GM11168 (cell line): ENCODE measurements at regions not wholly inside any gene's neighbourhood (a gene's known extent, or its start where the extent isn't known, plus 50 kb on each side); places are given as distances from the start of the nearest gene placed in this dataset.
"Not testable (repeated sequence)": the region's sequence is repeated elsewhere in the genome, so short reads cannot be mapped to it uniquely, and the experiment has no call there.

Experiments
- in situ Hi-C: fragments of 300-500 bp; cut with MboI; formaldehyde crosslinking; loops from one replicate; pipeline ENCODE4 v1.12.0; 2022; ENCODE audit warnings: low sequenced_read_pairs; ENCODE audit not compliant: unreplicated experiment

DNA sequence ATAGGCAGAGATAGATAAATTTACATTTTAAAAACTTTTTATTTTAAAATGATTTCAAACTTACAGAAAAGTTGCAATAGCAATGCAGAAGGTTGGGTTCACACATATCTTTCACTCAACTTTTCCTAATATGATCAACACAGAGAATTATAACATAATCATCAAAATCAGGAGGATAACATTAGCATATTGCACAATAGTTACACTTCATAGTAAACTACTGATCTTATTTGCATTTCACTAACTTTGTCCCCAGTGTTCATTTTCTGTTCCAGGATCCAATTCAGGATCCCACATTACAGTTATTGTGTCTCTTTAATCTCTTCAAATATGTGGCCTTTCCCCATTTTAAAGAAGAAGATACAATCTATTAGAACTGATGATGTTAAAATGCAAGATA, 115.4 kb upstream of the ETV6 start:
- in situ Hi-C loops: no loop called here

DNA sequence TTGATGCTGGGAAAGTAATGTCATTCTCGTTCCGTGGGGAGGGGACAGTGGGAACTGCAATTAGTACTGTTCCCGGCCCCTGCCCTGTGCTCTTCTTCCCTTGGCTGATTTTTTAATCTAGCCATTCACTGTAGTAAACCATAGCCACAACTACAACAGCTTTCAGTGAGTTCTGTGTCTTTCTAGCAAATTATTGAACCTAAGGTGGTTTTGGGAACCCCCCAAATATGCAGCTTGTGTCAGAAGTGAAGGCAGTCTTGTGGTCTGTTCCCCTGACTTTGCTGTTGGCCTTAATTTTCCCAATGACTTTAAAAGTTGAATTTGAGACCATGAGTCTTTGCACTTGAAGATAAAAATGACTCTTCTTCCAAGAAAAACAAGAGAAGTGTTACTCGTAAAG, 114.3 kb upstream of the ETV6 start:
- in situ Hi-C loops: no loop called here

DNA sequence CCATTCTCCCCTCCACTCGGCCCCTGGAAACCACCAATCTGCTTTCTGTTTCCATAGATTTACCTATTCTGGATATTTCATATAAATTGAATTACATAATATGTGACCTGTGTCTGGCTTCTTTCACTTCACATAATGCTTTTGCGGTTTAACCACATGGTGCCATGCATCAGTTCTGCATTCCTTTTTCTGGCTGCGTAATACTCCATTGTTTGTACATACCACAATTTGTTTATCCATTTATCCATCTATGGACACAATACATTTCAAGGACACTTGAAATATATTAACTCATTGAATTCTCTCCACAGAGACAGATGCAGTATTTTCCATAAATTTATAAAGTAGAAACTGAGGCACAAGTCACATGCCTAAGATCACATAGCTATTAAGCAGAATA, 110.3 kb upstream of the ETV6 start:
- in situ Hi-C loops: no loop called here

DNA sequence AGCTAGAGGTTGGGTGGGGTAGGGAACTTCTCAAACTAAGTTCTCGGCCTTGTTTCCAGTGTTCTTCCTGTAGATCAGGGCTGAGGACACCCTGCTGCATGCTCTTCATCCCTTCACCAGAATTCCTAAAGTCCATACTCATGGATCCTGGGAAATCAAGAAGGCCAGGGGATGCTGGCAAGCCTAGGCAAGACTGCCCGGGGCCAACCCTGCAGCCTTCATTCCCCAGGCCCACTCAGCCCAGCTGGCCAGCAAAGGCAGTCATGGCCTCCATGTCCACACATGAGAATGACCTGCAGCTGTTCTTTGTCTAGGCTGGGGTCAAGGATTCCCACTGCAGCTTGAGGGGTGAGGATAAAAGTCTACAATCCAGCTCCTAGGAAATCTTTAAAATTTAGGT, 109.3 kb upstream of the ETV6 start:
- in situ Hi-C loops: no loop called here

DNA sequence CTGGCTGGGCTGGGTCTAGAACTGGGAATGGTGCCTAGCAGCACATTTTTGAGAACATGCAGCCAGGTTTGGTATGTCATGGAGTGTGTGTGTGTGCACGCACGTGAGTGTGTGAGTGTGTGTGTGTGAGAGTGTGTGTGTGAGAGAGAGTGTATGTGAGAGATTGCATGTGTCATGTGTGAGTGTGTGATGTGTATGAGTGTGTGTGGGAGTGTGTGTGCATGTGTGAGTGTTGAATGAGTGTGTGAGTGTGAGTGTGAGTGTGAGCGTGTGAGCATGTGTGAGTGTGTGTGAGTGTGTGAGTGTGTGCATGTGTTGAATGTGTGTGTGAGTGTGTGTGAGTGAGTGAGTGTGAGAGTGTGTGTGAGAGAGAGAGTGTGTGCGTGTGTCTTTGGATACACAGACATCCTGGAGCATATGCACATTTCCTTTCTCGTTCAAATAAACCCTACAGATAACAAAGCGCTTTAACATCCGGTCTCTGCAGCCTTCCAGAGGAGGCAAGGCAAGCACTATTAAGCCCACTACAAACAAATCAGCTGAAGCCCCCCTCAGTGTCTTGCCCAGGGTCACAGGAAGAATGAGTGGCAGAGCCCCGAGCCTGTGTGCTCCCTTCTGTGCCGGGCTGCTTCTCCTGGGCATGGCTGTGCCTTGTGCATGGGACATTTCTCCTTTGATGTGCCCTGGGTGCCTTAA, 108.7 kb upstream of the ETV6 start:
- in situ Hi-C loops: no loop called here

DNA sequence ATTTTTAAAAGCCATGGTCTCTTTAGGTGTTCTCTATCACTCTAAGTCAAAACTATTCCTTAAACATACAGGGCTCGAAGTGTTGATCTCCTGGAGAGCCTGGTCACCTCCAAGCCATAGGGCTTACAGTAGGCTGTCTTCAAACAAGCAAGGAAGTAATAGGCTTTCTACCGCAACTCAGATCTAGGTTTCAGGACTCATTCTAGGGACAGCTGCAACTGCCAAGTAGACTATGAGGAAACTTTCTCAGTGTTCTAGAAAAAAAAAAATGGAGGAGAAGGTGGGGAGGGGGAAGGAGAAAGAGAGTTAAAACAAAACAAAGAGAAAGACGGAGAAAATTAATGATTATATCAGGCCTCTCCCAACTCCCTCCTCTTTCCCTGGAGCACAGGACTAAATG, 106.9 kb upstream of the ETV6 start:
- in situ Hi-C loops: no loop called here

DNA sequence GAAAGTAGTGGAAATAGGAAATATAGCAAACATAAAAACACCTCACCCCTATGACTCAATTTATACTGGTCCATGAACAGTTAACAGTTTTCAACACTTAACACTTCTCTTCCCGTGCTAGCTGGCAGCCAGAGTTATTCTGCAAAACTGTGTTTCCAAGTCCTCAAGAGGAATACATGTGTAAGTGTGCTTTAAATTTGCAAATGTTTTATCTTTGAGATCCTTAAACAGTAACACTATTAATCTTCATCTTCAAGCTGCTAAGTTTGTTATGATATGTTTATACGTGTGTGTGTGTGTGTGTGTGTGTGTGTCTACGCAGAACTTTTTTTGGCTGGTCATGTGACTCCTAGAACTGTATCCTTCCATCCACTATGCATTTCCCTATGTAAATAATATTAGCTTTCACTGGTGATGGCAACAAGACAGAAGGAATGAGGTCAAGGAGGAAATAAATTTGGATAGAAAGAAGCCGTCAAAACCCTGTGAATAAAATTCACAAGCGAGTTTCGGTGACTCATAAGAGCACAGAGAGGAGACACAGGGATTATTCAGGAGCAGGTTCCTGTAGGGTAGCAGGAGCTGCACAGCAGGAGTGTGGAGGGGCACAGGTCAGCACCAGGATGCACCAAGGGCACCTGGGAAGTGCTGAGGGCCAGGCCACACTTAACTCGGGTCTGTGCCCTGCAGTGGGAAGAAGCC, 105.9 kb upstream of the ETV6 start:
- in situ Hi-C loops: no loop called here

DNA sequence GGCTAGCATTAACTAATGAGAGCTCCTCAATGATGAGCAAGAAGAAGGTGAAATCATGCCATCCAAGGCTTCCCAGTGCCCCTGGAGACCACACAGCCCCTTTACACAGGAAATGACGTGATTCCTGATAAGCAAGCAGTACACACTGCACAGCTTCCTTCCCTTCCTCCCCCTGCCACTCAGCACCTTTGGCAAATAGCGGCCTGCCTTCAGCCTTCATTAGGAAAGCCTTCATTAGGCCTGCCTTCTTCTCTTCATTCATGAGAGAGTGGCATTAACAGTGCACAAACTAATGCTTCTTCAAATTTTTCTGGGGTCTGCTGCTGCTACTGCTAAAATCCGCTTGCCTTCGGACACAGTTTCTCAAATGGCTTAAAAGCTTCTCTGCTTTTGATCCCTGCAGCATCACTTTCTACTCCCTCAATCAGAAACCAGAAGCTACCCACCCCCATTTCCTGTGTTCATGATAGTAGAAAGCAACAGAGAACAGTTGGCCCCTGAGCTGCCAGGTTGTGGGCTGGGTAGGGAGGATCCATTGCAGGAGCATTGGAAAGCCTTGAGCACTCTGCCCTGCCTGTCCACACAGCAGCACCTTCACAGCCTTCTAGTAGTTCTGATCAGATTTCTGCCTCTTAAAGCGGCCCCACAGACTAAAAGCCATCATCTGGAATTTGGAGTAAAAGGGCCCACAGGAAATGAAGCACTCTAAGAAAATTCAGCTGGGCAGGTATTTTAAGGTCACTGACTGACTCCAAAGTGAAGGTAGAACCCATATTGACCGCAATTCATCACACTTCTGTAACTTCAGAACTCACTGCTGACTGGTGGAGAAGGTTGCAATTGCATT, 103.8 kb upstream of the ETV6 start:
- in situ Hi-C loops: no loop called here

DNA sequence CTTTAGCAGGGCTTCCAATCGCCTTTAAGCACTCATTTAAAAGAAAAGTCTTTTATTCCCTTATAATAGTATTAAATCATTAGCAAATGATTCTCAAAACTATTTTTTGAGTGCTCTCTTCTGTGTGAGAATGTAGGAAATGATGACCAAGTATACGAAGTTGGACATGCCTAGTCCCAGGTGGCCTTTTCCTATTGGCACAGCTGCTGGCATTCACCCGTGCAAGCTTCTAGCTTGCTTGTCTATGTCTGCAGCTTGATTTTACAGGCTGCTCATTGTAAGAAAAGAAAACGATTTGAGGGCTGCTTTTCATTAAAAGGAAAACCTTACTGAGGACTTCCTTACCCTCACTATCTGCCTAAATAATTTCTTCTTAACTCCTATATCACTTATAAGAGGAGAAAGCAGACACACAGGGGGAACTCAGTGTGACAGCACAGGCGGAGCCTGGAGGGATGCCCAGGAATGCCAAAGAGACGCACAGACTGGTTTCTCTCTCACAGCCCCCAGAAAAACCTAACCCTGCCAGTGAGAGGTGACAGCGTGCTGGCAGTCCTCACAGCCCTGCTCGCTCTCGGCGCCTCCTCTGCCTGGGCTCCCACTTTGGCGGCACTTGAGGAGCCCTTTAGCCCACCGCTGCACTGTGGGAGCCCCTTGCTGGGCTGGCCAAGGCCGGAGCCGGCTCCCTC, 102.7 kb upstream of the ETV6 start:
- in situ Hi-C loops: not testable (repeated sequence)

DNA sequence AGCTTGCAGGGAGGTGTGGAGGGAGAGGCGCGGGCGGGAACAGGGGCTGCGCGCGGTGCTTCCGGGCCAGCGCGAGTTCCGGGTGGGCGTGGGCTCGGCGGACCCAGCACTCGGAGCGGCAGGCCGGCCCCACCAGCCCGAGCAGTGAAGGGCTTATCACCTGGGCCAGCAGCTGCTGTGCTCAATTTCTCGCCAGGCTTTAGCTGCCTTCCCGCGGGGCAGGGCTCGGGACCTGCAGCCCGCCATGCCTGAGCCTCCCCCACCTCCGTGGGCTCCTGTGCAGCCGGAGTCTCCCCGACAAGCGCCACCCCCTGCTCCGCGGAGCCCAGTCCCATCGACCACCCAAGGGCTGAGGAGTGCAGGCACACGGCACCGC, 102.2 kb upstream of the ETV6 start:
- in situ Hi-C loops: not testable (repeated sequence)

DNA sequence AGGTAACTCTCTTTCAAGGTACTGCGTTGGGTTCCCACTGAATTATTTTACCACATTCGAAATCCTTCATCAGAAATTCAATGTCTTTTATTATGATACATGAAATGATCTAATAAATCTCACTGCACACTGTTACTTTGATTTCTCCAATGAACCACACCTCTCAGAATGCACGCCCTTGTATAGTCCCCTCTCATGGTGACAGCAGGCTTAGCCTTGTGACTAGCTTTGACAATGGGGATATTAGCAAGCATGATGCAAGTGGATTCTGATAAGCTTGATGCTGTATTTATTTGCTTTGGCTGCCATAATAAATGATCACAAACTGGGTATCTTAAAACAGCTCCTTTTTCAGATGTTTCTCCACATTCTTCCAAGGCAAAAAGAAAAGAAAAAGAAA, 100.4 kb upstream of the ETV6 start:
- in situ Hi-C loops: no loop called here

DNA sequence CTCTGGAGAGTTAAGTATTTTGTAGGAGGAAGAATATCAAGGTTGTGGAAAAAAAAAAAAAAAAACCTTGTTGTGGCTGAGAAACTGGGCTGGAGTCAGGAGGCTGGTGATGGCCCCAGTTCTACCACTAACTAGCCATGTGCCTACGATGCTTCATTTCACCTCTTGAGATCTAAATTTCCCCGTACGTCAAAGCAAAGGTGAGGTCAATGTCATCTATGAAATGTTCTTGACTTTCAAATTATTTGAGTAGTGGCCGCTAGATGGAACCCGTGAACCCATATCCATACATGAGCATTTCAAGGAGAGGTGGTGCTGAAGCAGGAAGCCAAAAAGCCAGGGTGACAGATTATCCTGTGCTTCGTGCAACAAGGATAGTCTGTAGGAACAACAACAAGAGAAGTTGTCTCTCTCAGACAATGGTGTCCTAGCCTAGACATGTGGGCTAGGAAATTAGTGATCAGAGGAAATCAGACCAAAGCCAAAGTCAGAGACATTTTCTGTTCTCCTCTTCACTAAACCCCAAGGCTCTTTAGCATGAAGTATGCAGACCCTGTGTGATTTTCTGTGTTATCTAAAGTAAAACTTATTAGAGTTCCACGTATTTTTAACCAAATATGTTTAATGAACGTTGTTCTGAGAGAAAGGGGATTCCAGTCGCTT, 95.5 kb upstream of the ETV6 start:
- in situ Hi-C loops: loop anchor here (25.0 kb wide), 1 partner anchor 783 kb away; no protein-coding TSS in a partner anchor

DNA sequence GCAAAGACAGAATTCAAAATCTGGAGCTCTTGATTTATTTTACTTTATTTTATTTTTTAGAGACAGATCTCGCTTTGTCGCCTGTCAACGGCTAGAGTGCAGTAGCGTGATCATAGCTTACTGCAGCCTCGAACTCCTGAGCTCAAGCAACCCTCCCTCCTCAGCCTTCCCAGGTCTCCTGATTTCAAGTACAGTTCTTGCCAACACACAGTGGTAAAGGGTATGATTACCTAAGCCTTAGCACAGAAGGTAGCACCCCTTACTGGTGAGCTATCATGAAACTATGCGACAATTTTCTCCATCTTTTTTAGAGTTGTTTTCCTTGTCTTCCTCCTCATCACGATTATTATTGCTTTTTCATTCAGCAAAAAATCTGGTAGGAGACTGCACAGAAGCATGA, 94.3 kb upstream of the ETV6 start:
- in situ Hi-C loops: loop anchor here (25.0 kb wide), 1 partner anchor 782 kb away; no protein-coding TSS in a partner anchor

DNA sequence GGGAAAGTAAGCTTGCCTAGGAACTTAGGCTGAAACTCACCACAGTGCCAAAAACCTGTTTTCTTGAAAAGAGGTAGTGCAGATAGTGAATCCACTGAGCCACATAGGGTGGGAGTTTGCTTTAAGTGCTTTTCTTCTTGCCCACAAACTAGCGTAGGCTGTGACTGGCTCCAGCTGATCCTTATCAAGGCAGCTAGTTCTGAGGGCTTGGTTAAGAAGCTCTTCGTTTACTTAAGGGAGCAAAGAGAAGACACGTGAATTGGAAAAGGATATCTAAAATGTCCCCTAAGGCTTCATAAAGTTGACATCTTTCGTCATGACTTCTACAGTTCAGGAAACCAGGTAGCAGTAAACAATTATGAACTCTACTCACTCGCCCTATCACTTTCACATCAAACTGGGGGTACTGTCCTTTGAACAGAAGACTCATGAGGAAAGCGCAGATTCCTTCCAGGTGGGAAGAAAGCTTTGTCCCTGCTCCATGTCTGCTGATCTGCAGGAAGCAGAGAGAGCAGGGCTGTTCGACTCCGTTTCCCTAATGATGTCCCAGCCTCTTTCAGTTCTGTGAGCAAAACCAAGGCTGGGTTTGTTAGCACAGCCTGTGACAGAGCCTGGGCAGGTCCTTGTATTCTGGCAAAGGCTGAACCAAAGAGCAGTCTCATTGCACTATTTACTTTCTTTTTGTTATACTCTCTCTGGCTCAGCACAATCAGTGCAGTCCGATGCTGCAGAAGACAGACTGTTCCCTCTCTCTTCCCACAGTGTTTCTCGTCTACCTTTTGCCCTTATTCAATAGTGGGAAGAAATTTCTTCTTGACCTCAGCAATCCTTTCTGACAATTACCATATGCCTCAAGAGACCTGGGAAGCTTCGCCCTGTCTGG, 93.5 kb upstream of the ETV6 start:
- in situ Hi-C loops: loop anchor here (25.0 kb wide), 1 partner anchor 781 kb away; no protein-coding TSS in a partner anchor

DNA sequence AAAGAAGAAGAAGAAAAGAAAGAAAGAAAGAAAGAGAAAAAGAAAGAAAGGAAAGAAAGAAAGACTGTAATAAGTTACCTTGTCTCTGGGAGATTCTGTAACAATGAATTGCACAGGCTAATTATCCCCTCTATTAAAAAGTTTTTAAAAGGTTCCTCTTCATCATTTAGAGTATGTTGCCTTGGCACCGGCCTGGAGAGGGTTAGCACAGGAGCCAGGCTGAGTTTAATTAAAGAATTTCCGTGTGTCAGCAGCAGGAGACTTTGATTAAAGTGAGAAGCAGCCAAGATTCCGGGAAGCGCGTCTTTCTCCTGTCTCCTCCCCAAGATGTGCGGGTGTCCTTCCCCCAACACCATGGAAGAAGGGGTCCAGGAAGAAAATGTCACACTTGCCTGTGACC, 92.8 kb upstream of the ETV6 start:
- in situ Hi-C loops: loop anchor here (25.0 kb wide), 1 partner anchor 781 kb away; no protein-coding TSS in a partner anchor

DNA sequence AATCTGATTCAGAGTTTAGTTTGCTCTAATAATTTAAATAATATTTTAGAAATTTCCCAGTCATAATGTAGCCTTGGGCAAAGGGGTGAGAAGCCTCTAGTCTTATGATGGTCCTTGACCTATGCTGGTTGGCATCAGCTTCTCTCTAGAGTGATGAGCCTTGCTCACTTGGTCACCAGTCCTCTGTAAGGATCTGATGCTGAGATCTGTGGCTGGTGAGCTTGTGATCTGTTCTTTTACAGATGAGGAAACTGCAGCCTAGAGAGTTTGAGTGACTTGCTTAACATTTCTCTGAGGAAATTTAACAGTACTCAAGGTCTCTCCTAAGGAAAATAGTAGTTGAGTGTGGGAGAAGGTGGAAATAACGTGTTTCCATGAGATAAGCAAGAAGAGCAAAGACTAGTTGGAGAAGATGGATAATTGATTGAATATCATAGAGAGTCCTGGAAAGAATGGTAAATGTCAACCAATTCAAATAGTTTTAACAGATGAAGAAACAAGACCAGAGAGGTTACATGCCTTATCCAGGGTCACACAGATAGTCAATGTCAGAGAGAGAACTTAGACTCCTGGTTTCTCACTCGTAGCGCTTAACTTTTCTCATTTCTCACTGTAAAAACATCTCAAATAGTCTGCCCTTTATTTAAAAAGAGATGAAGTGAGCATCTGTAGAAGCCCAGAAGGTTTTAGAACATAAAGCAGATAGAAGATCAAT, 89.7 kb upstream of the ETV6 start:
- in situ Hi-C loops: loop anchor here (25.0 kb wide), 1 partner anchor 778 kb away; no protein-coding TSS in a partner anchor

DNA sequence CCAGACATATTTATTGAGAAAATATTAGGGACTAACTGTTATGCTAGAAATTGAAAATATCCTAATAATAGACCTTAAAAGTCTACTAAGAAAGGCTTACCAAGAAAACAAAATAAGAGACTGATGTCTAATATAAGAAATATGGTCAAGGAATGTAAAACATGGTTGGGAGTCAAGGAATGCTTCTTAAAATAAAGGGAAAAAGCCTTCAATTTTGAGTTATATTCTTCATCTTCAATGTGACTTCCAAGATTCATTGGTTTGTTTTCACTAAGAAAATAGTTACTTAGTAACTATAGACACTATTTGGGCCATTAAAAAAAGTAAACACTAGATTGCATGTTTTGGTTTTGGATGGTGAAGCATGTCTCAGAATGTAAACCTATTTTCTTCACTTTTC, 88.1 kb upstream of the ETV6 start:
- in situ Hi-C loops: loop anchor here (25.0 kb wide), 1 partner anchor 776 kb away; no protein-coding TSS in a partner anchor
